Retina (tissue), 1 donor: ENCODE measurements at regions not wholly inside any gene's neighbourhood (a gene's known extent, or its start where the extent isn't known, plus 50 kb on each side); places are given as distances from the start of the nearest gene placed in this dataset.
A peak's percentile ranks its signal among the peaks of the same experiment; 100 is the strongest.

Experiments used
- DNase-seq: peaks from one replicate; pipeline ENCODE4 v3.0.0-alpha.2; 2016

- DNase-seq: no peak
These were observed 89.9 kb upstream of the RORA start for GRCh38 chr15:61318802-61319525.

GRCh38 chr15:61318301-61318700 lies 89.2 kb upstream of the RORA start:
- DNase-seq: peak; percentile 9

- no peak for DNase-seq
These were observed 86.4 kb upstream of the RORA start for GRCh38 chr15:61315471-61315870.

- no peak for DNase-seq
These were observed 85.3 kb upstream of the RORA start for GRCh38 chr15:61314427-61314826.

- DNase-seq: no peak
These were observed 80.5 kb upstream of the RORA start for GRCh38 chr15:61309617-61310016.

- peak; percentile 20 for DNase-seq
These were observed 80.0 kb upstream of the RORA start for GRCh38 chr15:61309031-61309511.

- DNase-seq: no peak
These were observed 79.3 kb upstream of the RORA start for GRCh38 chr15:61308437-61308836.

- no peak for DNase-seq
These were observed 78.4 kb upstream of the RORA start for GRCh38 chr15:61307474-61307873.

GRCh38 chr15:61301701-61302100 lies 72.6 kb upstream of the RORA start:
- no peak for DNase-seq

- no peak for DNase-seq
These were observed 70.1 kb upstream of the RORA start for GRCh38 chr15:61299075-61299763.

- no peak for DNase-seq
These were observed 66.1 kb upstream of the RORA start for GRCh38 chr15:61295239-61295638.

GRCh38 chr15:61282661-61283060 lies 53.6 kb upstream of the RORA start:
- no peak for DNase-seq

GRCh38 chr15:61281328-61281727 lies 52.2 kb upstream of the RORA start:
- no peak for DNase-seq
